ENCODE measurements at regions not wholly inside any gene's neighbourhood (a gene's known extent, or its start where the extent isn't known, plus 50 kb on each side); places are given as distances from the start of the nearest gene placed in this dataset.

- TF ChIP-seq POLR2A (IDR thresholded peaks at IDR 0.05), result no peak
- TF ChIP-seq, protein P1, sequence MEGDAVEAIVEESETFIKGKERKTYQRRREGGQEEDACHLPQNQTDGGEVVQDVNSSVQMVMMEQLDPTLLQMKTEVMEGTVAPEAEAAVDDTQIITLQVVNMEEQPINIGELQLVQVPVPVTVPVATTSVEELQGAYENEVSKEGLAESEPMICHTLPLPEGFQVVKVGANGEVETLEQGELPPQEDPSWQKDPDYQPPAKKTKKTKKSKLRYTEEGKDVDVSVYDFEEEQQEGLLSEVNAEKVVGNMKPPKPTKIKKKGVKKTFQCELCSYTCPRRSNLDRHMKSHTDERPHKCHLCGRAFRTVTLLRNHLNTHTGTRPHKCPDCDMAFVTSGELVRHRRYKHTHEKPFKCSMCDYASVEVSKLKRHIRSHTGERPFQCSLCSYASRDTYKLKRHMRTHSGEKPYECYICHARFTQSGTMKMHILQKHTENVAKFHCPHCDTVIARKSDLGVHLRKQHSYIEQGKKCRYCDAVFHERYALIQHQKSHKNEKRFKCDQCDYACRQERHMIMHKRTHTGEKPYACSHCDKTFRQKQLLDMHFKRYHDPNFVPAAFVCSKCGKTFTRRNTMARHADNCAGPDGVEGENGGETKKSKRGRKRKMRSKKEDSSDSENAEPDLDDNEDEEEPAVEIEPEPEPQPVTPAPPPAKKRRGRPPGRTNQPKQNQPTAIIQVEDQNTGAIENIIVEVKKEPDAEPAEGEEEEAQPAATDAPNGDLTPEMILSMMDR (IDR thresholded peaks at IDR 0.05), result no peak
Observed at GRCh38 chr10:130854151-130854550, 457.4 kb downstream of the TCERG1L start.

Measured in right lobe of liver (tissue), 4 donors.